Small intestine (tissue), 7 donors: ENCODE measurements at regions not wholly inside any gene's neighbourhood (a gene's known extent, or its start where the extent isn't known, plus 50 kb on each side); places are given as distances from the start of the nearest gene placed in this dataset.

Experiments used
- DNase-seq, 2 donors: peaks; one replicate each; pipeline versions ENCODE4 v3.0.0 to v3.0.0-alpha.2; 2013
- FAIRE-seq: peaks from 2 replicates; lab custom pipeline; 2012; peaks lifted over from hg19 to GRCh38; lab: Jason Lieb, UNC
- H3K27ac ChIP-seq, 3 donors: one replicate each; pipeline ENCODE4 v1.5.1; 2013; ENCODE audit warnings: low read length in 2 of 3, mild to moderate bottlenecking in 2 of 3, control low read depth in 1 of 3, inconsistent platforms in 1 of 3, low read depth in 1 of 3, moderate library complexity in 1 of 3
- H3K27me3 ChIP-seq, 3 donors: one replicate each; pipeline ENCODE4 v1.6.1; 2013; ENCODE audit warnings: low read length in 3 of 3, inconsistent platforms in 1 of 3; ENCODE audit not compliant: control insufficient read depth in 3 of 3, insufficient read depth in 3 of 3
- H3K36me3 ChIP-seq, 3 donors: one replicate each; pipeline ENCODE4 v1.6.1; 2013; ENCODE audit warnings: low read length in 3 of 3, inconsistent platforms in 1 of 3, low read depth in 1 of 3, mild to moderate bottlenecking in 1 of 3, moderate library complexity in 1 of 3; ENCODE audit not compliant: control insufficient read depth in 3 of 3, insufficient read depth in 2 of 3
- H3K4me1 ChIP-seq, 3 donors: one replicate each; pipeline ENCODE4 v1.6.1; 2013; ENCODE audit warnings: low read length in 2 of 3, inconsistent platforms in 1 of 3, low read depth in 1 of 3, mild to moderate bottlenecking in 1 of 3, moderate library complexity in 1 of 3; ENCODE audit not compliant: control insufficient read depth in 3 of 3, insufficient read depth in 2 of 3
- H3K4me3 ChIP-seq, 3 donors: one replicate each; pipeline ENCODE4 v1.5.1; 2013; ENCODE audit warnings: low read length in 3 of 3, control low read depth in 1 of 3, inconsistent platforms in 1 of 3, low read depth in 1 of 3, mild to moderate bottlenecking in 1 of 3, moderate library complexity in 1 of 3
- H3K9me3 ChIP-seq, 2 donors: one replicate each; pipeline ENCODE4 v1.6.1; 2013; ENCODE audit warnings: low read depth in 1 of 2, low read length in 1 of 2; ENCODE audit not compliant: control insufficient read depth in 2 of 2, insufficient read depth in 1 of 2
- WGBS, 3 donors: extraction: QIAGEN DNeasy Blood & Tissue Kit; methylation state at CpG; one replicate each; pipeline ENCODE4 v1.1.7; 2013; 5-methylcytosine and 5-hydroxymethylcytosine counted together
- donor health status: healthy with polysubstance abuse.
- donor health status: control.
- donor health status: control.
- donor health status: Bipolar disorder and iron deficiency.
- donor health status: healthy.

DNA sequence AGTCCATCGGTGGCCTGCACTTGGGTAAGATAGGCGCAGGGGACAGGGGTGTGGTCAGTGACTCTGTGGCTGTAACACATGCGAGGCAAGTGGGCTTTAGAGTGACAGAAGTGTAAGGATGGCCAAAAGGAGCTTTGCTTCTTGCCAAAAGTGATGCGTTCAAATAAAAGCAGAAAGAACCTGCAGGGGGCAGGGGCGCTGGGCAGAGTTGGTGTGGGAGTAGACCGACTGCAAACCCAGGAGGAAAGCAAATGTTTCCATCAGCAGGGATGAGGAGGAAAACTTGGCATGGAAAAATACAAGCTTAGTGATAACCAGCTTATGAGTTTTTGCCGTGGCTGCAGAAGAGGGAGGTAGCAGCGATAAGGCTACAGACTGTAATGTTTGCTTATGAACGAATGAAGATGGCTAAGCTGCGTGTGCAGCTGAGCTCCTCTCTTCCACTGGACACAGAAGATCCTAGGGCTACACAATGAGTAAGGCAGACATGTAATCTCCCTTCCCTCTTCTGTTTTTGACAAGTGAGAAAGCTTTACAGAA, 149.4 kb downstream of the WNT5A start:
- WGBS, 3 donors = 73 to 79% (median 77%) methylated on average over 10 of the region's 10 CpGs
- DNase-seq = no peak
- Histone ChIP-seq H3K4me3 (no peak overlapping the region), H3K27ac (no peak overlapping the region), H3K4me1 (no peaks in the 10 kb centered on the region), H3K27me3 (no peaks in the 10 kb centered on the region), H3K36me3 (no peaks in the 10 kb centered on the region), H3K9me3 (no peaks in the 10 kb centered on the region)
- FAIRE-seq = no peak

DNA sequence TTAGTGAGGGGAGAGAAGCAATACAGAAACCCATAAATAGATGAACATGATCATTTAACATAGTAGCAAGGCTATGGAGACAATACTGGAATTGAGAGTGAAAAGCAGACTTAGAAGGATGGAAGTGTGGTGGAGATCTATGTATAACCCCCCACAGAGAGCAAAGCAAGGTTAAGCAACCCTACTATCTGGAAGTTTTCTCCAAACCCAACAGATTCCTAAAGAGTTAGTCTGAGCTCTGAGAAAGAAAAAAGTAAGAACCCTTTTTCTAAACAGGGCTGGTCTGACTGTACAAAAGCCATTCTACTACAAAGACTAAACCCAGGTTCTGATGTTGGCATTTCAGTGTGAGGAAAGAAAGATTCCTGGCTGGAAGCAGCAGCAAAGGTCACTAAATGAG, 153.2 kb downstream of the WNT5A start:
- no peak for FAIRE-seq

DNA sequence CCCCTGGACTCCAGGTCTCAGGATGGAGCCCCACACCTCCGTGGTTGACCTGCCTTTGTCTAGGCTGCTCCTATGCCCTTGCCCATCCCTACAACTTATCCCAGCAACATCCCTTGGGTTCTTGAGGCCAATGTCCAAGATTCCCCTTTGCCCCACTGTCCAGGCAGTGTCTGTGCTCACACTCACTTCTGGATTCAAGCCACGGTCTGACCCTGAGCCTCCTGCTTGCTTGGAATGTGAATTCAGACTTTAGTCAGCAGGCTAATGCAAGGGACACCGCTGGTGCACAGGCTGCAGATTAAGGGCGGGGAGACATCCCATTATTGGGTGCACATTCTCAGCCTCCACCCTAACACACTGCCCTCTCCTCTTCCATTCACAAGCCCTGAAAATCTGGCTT, 154.1 kb downstream of the WNT5A start:
- no peaks in the 10 kb centered on the region for H3K4me1 ChIP-seq
- H3K4me3 ChIP-seq = no peak overlapping the region
- no peak for FAIRE-seq
- no peak overlapping the region for H3K27ac ChIP-seq
- H3K27me3 ChIP-seq = no peaks in the 10 kb centered on the region
- H3K9me3 ChIP-seq = no peaks in the 10 kb centered on the region
- no peaks in the 10 kb centered on the region for H3K36me3 ChIP-seq
- no peak for DNase-seq
- 68 to 76% (median 76%) methylated on average over 4 of the region's 4 CpGs for WGBS, 3 donors

More for the DNA sequence above, 153.2 kb downstream of the WNT5A start:
- no peak overlapping the region for H3K27ac ChIP-seq
- no peaks in the 10 kb centered on the region for H3K27me3 ChIP-seq
- no peak overlapping the region for H3K4me3 ChIP-seq
- H3K9me3 ChIP-seq = no peaks in the 10 kb centered on the region
- no peaks in the 10 kb centered on the region for H3K4me1 ChIP-seq
- no peaks in the 10 kb centered on the region for H3K36me3 ChIP-seq
- no peak for DNase-seq

DNA sequence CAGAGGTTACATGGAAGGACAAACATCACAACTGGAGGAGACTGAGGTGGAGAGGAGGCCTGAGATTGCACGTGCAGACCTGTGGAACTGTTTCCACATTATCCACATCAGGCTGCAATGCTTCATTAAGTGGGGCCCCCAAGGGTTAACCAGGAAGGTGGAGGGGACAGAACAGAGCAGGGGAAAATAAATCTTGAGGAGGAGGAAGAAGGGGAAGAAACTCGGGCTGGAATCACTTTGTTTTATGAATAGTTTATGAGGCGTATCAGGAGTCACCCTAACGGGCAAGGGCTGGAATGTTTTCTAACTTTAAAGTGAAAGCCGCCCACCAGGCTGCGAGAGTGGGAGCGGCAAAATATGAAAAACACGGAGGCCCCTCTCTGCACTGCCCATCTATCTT, 154.9 kb downstream of the WNT5A start:
- no peak for DNase-seq
- no peaks in the 10 kb centered on the region for H3K4me1 ChIP-seq
- H3K9me3 ChIP-seq = no peaks in the 10 kb centered on the region
- H3K4me3 ChIP-seq = no peak overlapping the region
- no peak overlapping the region for H3K27ac ChIP-seq
- H3K36me3 ChIP-seq = no peaks in the 10 kb centered on the region
- WGBS, 3 donors = 73 to 77% (median 77%) methylated on average over 8 of the region's 8 CpGs
- FAIRE-seq = no peak
- no peaks in the 10 kb centered on the region for H3K27me3 ChIP-seq

DNA sequence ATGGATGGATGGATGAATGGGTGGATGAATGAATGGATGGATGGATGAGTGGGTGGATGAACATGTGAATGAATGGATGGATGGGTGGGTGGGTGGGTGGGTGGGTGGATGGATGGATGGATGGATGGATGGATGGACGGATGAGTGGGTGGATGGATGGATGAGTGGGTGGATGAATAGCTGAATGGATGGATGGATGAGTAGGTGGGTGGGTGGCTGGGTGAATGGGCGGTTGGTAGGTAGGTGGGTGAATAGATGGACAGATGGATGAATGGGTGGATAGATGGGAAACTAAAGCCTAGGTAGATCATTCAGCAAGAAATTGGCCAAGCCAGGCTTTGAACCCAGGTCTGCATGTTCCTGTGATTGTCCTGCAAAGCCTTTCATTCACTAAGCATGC, 155.6 kb downstream of the WNT5A start:
- DNase-seq = no peak
- no peaks in the 10 kb centered on the region for H3K4me1 ChIP-seq
- 74 to 88% (median 87%) methylated on average over 2 of the region's 2 CpGs for WGBS, 3 donors
- no peaks in the 10 kb centered on the region for H3K27me3 ChIP-seq
- no peak for FAIRE-seq
- H3K4me3 ChIP-seq = no peak overlapping the region
- no peaks in the 10 kb centered on the region for H3K36me3 ChIP-seq
- H3K9me3 ChIP-seq = no peaks in the 10 kb centered on the region
- H3K27ac ChIP-seq = no peak overlapping the region

DNA sequence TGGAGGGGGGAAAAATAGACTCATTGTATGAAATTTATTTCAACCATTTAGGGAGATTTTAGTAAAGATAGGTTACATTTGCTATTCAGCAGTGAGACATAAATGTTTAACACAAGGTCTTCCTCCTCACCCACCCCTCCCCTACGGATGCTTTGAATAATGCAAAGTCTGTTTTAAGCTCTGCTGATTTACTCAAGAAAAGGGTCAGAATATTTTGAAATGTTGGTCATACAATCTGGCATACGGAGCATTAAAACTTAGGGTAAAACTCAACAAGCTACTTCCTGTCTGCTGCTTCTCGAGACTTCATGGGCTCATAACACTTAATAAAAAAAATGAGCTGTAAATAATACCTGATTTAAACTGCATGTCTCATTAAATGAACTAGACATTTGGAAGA, 156.3 kb downstream of the WNT5A start:
- H3K27ac ChIP-seq = no peak overlapping the region
- FAIRE-seq = no peak
- no peaks in the 10 kb centered on the region for H3K27me3 ChIP-seq
- no peak overlapping the region for H3K4me3 ChIP-seq
- H3K4me1 ChIP-seq = no peaks in the 10 kb centered on the region
- no peaks in the 10 kb centered on the region for H3K9me3 ChIP-seq
- H3K36me3 ChIP-seq = no peaks in the 10 kb centered on the region
- DNase-seq = no peak
- 50 to 58% (median 51%) methylated on average over 3 of the region's 3 CpGs for WGBS, 3 donors

DNA sequence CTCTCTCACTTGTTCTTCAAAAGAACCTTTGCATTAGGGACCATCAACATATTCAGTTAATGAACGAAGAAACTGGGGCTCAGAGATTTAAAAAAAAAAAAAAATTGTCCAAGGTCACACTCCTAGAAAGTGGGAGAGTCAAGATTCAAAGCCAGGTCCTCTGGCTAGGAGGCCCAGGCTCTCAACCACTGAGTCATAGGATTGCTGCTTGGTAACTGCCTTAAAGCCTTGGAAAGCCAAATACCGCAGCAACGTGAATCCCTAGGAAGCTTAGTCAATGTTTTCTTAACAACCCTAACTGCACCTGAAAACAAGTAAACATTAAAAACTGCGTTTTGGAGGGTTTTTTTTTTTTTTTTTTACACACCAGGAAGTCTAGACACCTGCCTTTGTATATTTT, 156.8 kb downstream of the WNT5A start:
- Histone ChIP-seq H3K4me1 (no peaks in the 10 kb centered on the region), H3K9me3 (no peaks in the 10 kb centered on the region), H3K27ac (no peak overlapping the region), H3K36me3 (no peaks in the 10 kb centered on the region), H3K4me3 (no peak overlapping the region), H3K27me3 (no peaks in the 10 kb centered on the region)
- FAIRE-seq (no peak), DNase-seq (peak in 1 of 2 donors; percentile 7)
- WGBS, 3 donors = 19 to 40% (median 33%) methylated on average over 4 of the region's 4 CpGs

DNA sequence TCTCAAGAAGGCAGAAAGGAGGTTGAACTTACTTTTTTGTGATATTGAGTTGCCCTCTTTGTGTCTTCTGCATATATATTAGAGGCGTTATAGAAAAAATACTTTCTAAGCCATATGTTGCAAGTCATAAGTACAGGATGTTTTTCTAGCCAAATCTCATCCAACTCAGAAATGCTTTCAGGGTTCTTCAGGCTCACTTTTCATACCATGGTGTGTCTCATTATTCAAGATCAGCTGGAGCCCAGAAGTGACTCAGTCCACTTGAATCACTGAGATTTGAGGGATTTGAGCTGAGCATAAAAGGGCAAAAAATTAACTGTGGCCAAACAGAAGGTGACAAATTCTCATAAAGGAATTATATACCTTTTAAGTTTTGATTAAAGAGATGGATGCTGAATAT, 157.3 kb downstream of the WNT5A start:
- no peak overlapping the region for H3K27ac ChIP-seq
- no peaks in the 10 kb centered on the region for H3K27me3 ChIP-seq
- no peak overlapping the region for H3K4me3 ChIP-seq
- no peaks in the 10 kb centered on the region for H3K9me3 ChIP-seq
- FAIRE-seq (no peak), DNase-seq (no peak)
- WGBS, 3 donors = 67 to 94% (median 89%) methylated on average over 1 of the region's 1 CpG
- no peaks in the 10 kb centered on the region for H3K36me3 ChIP-seq
- H3K4me1 ChIP-seq = no peaks in the 10 kb centered on the region

DNA sequence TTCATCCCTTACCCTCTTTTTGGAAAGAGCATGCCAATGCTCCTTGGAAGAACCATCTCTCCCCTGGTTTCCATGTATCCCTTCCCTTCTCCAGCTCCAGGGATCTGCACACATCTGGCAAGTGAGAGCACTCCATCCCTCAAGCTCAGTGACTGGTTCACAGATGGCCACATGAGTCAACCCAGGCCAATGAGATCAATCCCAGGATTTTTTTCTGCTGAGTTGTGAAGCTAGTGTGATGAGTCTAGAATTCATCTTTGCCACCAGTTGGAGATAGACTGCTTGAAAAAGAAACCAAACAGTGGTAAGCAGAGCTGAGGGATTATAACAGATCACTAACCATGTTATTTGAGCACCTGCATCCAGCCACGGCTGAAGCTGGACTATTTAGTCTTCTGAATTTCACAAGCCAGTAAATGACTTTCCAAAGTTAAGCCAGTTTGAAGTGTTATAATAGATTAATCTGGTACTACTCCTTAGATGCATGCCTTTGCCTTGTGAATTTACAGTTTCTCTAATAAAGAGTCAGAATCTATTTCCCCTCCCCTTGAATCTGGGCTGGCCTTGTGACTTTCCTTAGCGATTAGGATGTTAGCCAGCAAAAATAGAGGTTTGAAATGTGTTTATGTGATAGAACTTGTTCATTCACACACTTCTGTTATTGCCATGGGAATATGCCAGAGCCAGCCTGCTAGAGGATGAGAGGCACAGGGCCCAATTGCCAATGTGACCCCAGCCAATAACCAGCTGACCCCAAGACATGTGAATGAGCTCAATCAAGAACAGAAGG, 159.8 kb downstream of the WNT5A start:
- Histone ChIP-seq H3K27ac (no peak overlapping the region), H3K27me3 (no peaks in the 10 kb centered on the region), H3K4me3 (no peak overlapping the region), H3K9me3 (no peaks in the 10 kb centered on the region), H3K4me1 (no peaks in the 10 kb centered on the region), H3K36me3 (no peaks in the 10 kb centered on the region)
- no peak for DNase-seq
- no peak for FAIRE-seq
- 60 to 85% (median 80%) methylated on average over 2 of the region's 2 CpGs for WGBS, 3 donors
